COLO668 (cell line): ENCODE measurements at regions not wholly inside any gene's neighbourhood (a gene's known extent, or its start where the extent isn't known, plus 50 kb on each side); places are given as distances from the start of the nearest gene placed in this dataset.
"Not testable (repeated sequence)": the region's sequence is repeated elsewhere in the genome, so short reads cannot be mapped to it uniquely, and the experiment has no call there.

Experiments
- DNase-seq: peaks from one replicate; lab custom pipeline; 2025; ENCODE audit not compliant: unreplicated experiment; lab: John Stamatoyannopoulos, UW

GRCh38 chr4:79561751-79562150 lies 153.7 kb upstream of the GK2 start:
- no peak for DNase-seq

DNA sequence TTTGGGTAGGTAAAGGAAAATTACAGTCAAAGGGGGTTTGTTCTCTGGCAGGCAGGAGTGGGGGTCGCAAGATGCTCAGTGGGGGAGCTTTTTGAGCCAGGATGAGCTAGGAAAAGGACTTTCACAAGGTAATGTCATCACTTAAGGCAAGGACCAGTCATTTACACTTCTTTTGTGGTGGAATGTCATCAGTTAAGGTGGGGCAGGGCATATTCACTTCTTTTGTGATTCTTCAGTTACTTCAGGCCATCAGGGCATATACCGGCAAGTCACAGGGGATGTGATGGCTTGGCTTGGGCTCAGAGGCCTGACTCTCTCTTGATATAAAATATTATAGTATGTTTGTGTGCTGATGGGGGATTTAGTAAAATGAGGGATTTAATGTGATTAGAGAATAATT lies 151.4 kb upstream of the GK2 start:
- not testable (repeated sequence) for DNase-seq

GRCh38 chr4:79552311-79552710 lies 144.3 kb upstream of the GK2 start:
- no peak for DNase-seq

DNA sequence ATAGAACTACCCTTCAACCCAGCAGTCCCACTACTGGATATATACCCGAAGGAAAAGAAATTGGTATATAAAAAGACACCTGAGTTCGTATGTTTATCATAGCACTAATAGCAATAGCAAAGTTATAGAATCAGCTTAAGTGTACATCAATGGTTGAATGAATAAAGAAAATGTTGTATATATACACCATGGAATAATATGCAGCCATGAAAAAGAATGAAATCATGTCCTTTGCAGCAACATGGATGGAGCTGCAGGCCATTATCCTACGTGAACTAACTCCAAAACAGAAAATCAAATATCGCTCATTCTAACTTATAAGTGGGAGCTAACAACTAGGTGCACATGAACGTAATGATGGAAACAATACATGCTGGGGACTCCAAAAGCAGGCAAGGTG lies 143.5 kb upstream of the GK2 start:
- no peak for DNase-seq

GRCh38 chr4:79547851-79548250 lies 139.8 kb upstream of the GK2 start:
- no peak for DNase-seq

DNA sequence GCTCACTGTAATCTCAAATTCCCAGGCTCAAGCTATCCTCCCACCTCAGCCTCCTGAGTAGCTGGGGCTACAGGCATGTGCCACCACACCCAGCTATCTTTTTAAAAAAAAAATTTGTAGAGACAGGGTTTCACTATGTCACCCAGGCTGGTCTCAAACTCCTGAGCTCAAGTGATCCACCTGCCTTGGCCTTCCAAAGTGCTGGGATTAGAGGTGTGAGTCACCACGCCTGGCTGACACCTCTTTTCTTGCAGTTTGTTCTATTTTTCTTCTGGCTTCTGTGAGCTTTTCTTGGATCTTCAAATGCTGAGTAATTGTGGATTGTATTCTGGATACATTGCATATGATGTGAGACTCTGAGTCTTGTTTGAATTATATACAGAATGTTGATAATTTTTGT lies 137.3 kb upstream of the GK2 start:
- not testable (repeated sequence) for DNase-seq

DNA sequence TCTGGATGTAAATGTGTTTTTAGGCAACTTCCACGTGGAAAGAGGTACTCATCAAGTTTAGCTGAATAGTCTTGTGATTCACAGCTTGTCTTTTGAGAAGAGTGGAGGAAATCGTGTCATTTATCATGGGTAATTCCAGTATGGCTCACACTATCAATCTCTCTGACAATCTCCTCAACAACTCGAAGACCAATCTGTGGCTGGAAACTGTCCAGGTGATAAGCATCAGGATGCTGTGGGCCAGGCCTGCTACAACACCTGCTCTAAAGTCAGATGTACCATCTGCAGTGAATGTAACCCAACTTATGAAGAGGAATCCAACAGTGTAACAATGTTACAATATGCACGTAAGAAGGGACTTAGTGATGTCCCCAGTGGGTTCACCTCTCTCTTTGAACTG lies 132.1 kb upstream of the GK2 start:
- DNase-seq: no peak

DNA sequence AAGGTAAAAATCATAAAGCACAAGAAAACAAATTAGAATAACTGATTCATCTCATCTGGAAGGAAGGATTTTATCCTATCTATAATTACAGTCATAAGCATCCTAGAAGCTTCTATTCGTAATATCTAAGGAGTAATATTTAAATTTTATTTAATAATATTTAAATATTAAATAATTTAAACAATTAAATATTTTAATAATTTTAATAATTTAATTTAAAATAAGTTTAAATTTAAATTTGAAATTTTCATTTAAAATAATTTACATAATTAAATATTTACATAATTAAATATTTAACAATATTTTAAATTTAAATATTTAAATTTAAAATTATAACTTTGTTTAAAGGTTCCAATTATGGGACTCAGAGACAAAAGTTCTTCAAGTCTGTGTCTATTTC lies 127.5 kb upstream of the GK2 start:
- DNase-seq: no peak

DNA sequence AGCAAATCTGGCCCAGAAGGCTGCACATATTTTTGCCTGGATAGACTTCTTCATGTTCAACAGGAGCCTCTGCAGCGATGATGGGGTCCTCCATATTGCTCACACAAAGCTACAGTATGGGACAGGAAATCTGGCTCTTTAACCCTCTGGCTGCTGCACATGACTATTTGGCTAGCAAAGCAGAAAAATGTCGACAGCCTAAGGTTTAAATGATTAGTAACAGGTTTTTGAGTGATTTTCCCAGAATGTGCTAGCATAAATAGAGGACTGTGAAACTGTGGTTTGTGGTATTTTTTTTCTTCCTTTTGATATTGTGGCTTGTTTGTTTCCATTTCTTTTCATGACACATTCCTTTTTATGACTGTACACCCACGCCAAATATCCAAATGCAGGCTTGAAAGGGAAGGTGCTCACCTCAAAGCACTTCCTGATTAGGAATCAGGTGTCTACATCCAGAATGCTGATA lies 120.2 kb upstream of the GK2 start:
- no peak for DNase-seq

DNA sequence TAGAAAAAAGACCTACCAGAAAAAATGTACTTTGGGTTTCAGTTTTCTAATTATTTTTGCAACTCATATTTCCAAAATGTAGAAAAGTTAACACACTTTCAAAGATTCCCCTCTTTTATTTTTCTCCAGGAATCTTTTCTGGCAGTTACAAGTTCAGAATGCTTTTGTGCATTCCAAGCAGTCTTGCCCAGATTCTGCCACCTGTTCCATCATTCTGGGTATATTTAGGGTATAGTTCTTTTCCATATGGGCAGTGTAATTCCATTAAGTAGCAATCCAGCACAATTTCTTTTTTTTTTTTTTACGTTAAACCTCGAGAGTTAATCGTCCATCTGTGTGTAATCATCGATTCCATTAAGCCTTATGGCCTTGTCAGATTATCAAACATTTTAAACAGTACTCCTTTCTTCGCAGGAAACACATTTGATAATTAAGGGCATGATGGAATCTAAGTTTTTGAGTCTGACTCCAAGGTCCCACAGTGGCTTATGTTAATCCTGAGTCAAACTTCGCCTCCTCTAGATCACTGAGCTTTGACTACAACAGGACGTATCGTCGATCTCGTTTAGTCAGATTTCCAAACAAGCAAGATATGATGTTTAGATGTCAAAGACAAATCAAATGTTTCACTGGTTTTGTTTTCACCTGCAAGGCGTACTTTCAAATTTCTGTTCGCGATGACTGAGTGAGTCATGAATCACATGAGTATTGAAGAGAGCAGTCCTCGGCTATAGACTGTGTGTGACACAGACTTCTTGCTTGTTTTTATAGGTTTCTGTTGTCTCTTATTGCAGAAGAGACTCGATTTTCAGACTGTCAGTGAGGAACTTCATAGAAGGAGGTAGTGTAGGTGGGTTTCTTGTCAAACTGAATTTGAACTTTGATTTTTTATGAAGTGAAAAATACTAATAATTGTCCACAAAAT lies 118.9 kb upstream of the GK2 start:
- no peak for DNase-seq

DNA sequence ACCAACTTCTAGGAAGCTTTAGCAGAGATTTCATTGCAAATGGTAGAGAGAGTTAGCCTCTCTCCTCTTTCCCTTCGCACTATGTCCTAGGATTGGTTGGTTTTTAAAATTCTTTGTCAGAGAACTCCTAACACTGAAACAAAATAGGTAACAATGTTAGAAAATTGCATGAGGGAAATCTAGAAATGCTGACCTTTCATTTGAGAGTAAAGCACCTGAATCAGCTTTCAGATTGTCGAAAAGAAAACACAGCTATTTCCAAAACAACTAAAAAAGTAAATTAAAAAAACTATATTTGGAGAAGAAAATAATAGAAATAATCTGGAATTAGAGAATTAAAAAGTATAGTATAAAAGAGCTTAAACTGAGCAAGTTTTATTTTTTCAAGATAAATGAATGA lies 108.1 kb upstream of the GK2 start:
- DNase-seq: no peak

- DNase-seq: no peak
These were observed 106.7 kb upstream of the GK2 start for GRCh38 chr4:79514621-79515329.

DNA sequence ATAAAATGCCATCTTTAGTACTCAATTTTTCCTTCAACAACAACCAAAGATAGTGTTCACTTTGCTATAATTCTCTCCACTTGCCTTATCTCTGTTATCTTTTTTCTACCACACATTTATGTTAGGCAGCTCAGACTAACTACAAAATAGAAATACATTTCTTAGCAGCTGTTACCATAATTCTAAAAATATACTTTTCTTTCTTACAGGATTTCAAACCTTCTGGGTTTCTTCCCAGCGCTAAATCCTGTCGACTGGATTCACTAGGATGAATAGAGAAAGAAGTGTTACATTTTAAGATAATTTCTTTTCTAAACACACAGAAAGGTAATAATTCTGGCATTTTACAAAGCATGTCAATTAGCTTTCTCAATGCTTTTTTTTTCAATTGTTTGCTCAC lies 105.5 kb upstream of the GK2 start:
- DNase-seq: no peak

GRCh38 chr4:79512363-79512762 lies 104.3 kb upstream of the GK2 start:
- no peak for DNase-seq

GRCh38 chr4:79502081-79502480 lies 94.1 kb upstream of the GK2 start:
- no peak for DNase-seq

GRCh38 chr4:79498282-79498681 lies 90.3 kb upstream of the GK2 start:
- DNase-seq: no peak

- no peak for DNase-seq
These were observed 89.0 kb upstream of the GK2 start for GRCh38 chr4:79497001-79497400.

GRCh38 chr4:79495447-79495846 lies 87.4 kb upstream of the GK2 start:
- DNase-seq: no peak

DNA sequence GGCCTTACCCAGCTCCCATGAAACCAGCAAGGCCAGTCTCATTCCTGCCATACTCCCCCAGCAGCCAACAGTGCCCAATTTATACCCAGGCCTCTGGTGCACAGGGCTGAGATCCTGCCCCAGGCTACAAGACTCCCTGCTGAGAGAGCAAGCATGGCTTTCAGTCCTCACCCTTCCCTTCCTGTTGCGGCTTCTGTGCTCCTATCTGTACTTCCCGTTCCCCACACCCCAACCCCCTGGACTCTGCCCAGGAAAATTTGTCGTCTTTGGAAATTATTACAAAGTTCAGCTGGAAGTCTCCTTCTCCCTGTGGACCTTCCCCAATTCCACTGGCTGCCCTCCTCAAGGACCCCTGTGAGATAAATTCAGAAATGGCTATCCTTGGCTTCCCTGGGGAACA lies 84.1 kb upstream of the GK2 start:
- peak; percentile 11 for DNase-seq

DNA sequence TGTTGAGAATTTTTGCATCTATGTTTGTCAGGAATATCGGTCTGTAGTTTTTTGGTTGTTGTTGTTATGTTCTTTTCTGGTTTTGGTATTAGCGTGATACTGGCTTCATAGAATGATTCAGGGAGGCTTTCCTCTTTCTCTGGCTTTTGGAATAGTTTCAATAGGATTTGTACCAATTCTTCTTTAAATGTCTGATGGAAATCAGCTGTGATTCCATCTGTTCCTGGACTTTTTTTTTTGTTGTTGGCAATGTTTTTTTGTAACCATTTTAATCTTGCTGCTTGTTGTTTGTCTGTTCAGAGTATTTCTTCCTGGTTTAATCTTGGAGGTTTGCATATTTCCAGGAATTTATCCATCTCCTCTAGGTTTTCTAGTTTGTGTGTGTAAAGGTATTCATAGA lies 81.5 kb upstream of the GK2 start:
- DNase-seq: no peak

GRCh38 chr4:79476196-79476595 lies 68.2 kb upstream of the GK2 start:
- no peak for DNase-seq

DNA sequence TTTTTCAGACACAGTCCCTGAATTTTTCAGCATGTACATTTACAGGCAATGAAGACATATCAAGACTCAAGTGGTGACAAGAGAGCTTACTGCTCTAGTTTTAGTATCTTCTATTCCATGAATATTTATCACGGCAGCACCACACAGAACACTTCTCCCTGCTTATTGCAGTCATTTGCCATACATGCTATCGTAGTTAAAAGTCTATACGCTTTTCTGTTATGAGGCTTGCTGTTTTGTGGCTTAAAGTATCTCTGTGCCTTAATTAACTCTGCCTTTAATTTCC lies 65.4 kb upstream of the GK2 start:
- DNase-seq: no peak
